Activated T-helper 2 cell treated with anti-CD3 and anti-CD28 coated beads, Interferon-gamma antibody, Interleukin-2, Interleukin-4, amounts not matched to agents 10 μg/mL and 5 μg/mL and 100 μg/mL, durations not matched to agents 14 hours and 24 hours and 36 hours (primary cell): ENCODE measurements at regions not wholly inside any gene's neighbourhood (a gene's known extent, or its start where the extent isn't known, plus 50 kb on each side); places are given as distances from the start of the nearest gene placed in this dataset.

Source experiments
- DNase-seq: peaks from one replicate; pipeline ENCODE4 v3.0.0; 2021; ENCODE audit warnings: low spot score
- H3K27ac Mint-ChIP-seq: one replicate; pipeline ENCODE4 v1.8.0; 2021; ENCODE audit warnings: mixed read lengths
- H3K27me3 Mint-ChIP-seq: one replicate; pipeline ENCODE4 v1.8.0; 2021; ENCODE audit warnings: low read depth, mixed read lengths
- H3K36me3 Mint-ChIP-seq: one replicate; pipeline ENCODE4 v1.8.0; 2021; ENCODE audit warnings: low read depth, mixed read lengths
- H3K4me1 Mint-ChIP-seq: one replicate; pipeline ENCODE4 v1.8.0; 2021; ENCODE audit warnings: low read depth, mixed read lengths
- H3K4me3 Mint-ChIP-seq: one replicate; pipeline ENCODE4 v1.8.0; 2021; ENCODE audit warnings: low read depth, mild to moderate bottlenecking, moderate library complexity, mixed read lengths
- H3K9me3 Mint-ChIP-seq: one replicate; pipeline ENCODE4 v1.8.0; 2021; ENCODE audit warnings: mixed read lengths
- intact Hi-C: fragments of 100-400 bp; cut with micrococcal nuclease; formaldehyde crosslinking; loops from one replicate; pipeline ENCODE4 v1.15.1; 2023

GRCh38 chr6:104226790-104227446 is 632.8 kb downstream of the HACE1 start:
- Mint-ChIP-seq H3K4me1 (no peaks in the 10 kb centered on the region), H3K4me3 (no peak overlapping the region), H3K36me3 (no peaks in the 10 kb centered on the region), H3K9me3 (no peaks in the 10 kb centered on the region), H3K27ac (no peak overlapping the region), H3K27me3 (no peaks in the 10 kb centered on the region)
- intact Hi-C loops = no loop called here
- no peak for DNase-seq

GRCh38 chr6:104218116-104218515 is 641.6 kb downstream of the HACE1 start:
- H3K9me3 Mint-ChIP-seq = no peaks in the 10 kb centered on the region
- intact Hi-C loops = no loop called here
- no peak overlapping the region for H3K27ac Mint-ChIP-seq
- H3K4me1 Mint-ChIP-seq = peaks cover 4% of the 10 kb centered on the region
- no peak for DNase-seq
- no peak overlapping the region for H3K4me3 Mint-ChIP-seq
- no peaks in the 10 kb centered on the region for H3K27me3 Mint-ChIP-seq
- H3K36me3 Mint-ChIP-seq = no peaks in the 10 kb centered on the region

- no peak for DNase-seq
- no peak overlapping the region for H3K4me3 Mint-ChIP-seq
- H3K27me3 Mint-ChIP-seq = no peaks in the 10 kb centered on the region
- H3K27ac Mint-ChIP-seq = no peak overlapping the region
- no peaks in the 10 kb centered on the region for H3K9me3 Mint-ChIP-seq
- intact Hi-C loops = no loop called here
- H3K4me1 Mint-ChIP-seq = peaks cover 4% of the 10 kb centered on the region
- H3K36me3 Mint-ChIP-seq = no peaks in the 10 kb centered on the region
These were observed 644.8 kb downstream of the HACE1 start for GRCh38 chr6:104214901-104215300.

GRCh38 chr6:104212977-104213668 is 646.6 kb downstream of the HACE1 start:
- no peaks in the 10 kb centered on the region for H3K9me3 Mint-ChIP-seq
- no peaks in the 10 kb centered on the region for H3K36me3 Mint-ChIP-seq
- no peaks in the 10 kb centered on the region for H3K27me3 Mint-ChIP-seq
- H3K4me3 Mint-ChIP-seq = no peak overlapping the region
- peaks cover under 1% of the 10 kb centered on the region for H3K4me1 Mint-ChIP-seq
- H3K27ac Mint-ChIP-seq = no peak overlapping the region
- intact Hi-C loops = no loop called here
- DNase-seq = no peak

GRCh38 chr6:104207635-104208034 is 652.1 kb downstream of the HACE1 start:
- H3K4me1 Mint-ChIP-seq = no peaks in the 10 kb centered on the region
- H3K4me3 Mint-ChIP-seq = no peak overlapping the region
- no peak for DNase-seq
- H3K27me3 Mint-ChIP-seq = no peaks in the 10 kb centered on the region
- H3K36me3 Mint-ChIP-seq = no peaks in the 10 kb centered on the region
- no peak overlapping the region for H3K27ac Mint-ChIP-seq
- no peaks in the 10 kb centered on the region for H3K9me3 Mint-ChIP-seq
- intact Hi-C loops = no loop called here

GRCh38 chr6:104201557-104201956 is 658.2 kb downstream of the HACE1 start:
- no peaks in the 10 kb centered on the region for H3K36me3 Mint-ChIP-seq
- intact Hi-C loops = no loop called here
- H3K4me1 Mint-ChIP-seq = no peaks in the 10 kb centered on the region

GRCh38 chr6:104187616-104188015 is 672.1 kb downstream of the HACE1 start:
- no peaks in the 10 kb centered on the region for H3K27me3 Mint-ChIP-seq
- no peak overlapping the region for H3K27ac Mint-ChIP-seq
- no peak for DNase-seq
- no peaks in the 10 kb centered on the region for H3K4me1 Mint-ChIP-seq
- H3K9me3 Mint-ChIP-seq = peaks cover 12% of the 10 kb centered on the region
- intact Hi-C loops = no loop called here
- no peak overlapping the region for H3K4me3 Mint-ChIP-seq
- H3K36me3 Mint-ChIP-seq = no peaks in the 10 kb centered on the region

More at GRCh38 chr6:104201557-104201956, 658.2 kb downstream of the HACE1 start:
- peaks cover 10% of the 10 kb centered on the region for H3K9me3 Mint-ChIP-seq
- no peak for DNase-seq
- no peak overlapping the region for H3K4me3 Mint-ChIP-seq
- H3K27me3 Mint-ChIP-seq = no peaks in the 10 kb centered on the region
- H3K27ac Mint-ChIP-seq = no peak overlapping the region

GRCh38 chr6:104186831-104187230 is 672.9 kb downstream of the HACE1 start:
- no peak overlapping the region for H3K27ac Mint-ChIP-seq
- H3K27me3 Mint-ChIP-seq = no peaks in the 10 kb centered on the region
- no peaks in the 10 kb centered on the region for H3K36me3 Mint-ChIP-seq
- DNase-seq = no peak
- H3K4me3 Mint-ChIP-seq = no peak overlapping the region
- intact Hi-C loops = no loop called here
- H3K4me1 Mint-ChIP-seq = no peaks in the 10 kb centered on the region
- H3K9me3 Mint-ChIP-seq = peaks cover 8% of the 10 kb centered on the region

GRCh38 chr6:104183816-104184435 is 675.8 kb downstream of the HACE1 start:
- intact Hi-C loops = no loop called here
- no peak overlapping the region for H3K4me3 Mint-ChIP-seq

GRCh38 chr6:104182811-104183210 is 676.9 kb downstream of the HACE1 start:
- DNase-seq = no peak
- Mint-ChIP-seq H3K27me3 (no peaks in the 10 kb centered on the region), H3K4me1 (no peaks in the 10 kb centered on the region), H3K4me3 (no peak overlapping the region), H3K27ac (no peak overlapping the region), H3K9me3 (no peaks in the 10 kb centered on the region), H3K36me3 (no peaks in the 10 kb centered on the region)
- intact Hi-C loops = no loop called here

More at GRCh38 chr6:104183816-104184435, 675.8 kb downstream of the HACE1 start:
- H3K9me3 Mint-ChIP-seq = no peaks in the 10 kb centered on the region
- H3K36me3 Mint-ChIP-seq = no peaks in the 10 kb centered on the region
- no peaks in the 10 kb centered on the region for H3K27me3 Mint-ChIP-seq
- no peaks in the 10 kb centered on the region for H3K4me1 Mint-ChIP-seq
- H3K27ac Mint-ChIP-seq = no peak overlapping the region
- no peak for DNase-seq

GRCh38 chr6:104173668-104174067 is 686.1 kb downstream of the HACE1 start:
- H3K4me1 Mint-ChIP-seq = no peaks in the 10 kb centered on the region
- H3K27me3 Mint-ChIP-seq = no peaks in the 10 kb centered on the region
- H3K4me3 Mint-ChIP-seq = no peak overlapping the region
- intact Hi-C loops = no loop called here
- H3K27ac Mint-ChIP-seq = no peak overlapping the region
- DNase-seq = no peak
- H3K36me3 Mint-ChIP-seq = no peaks in the 10 kb centered on the region
- H3K9me3 Mint-ChIP-seq = no peaks in the 10 kb centered on the region

GRCh38 chr6:104170401-104170800 is 689.3 kb downstream of the HACE1 start:
- Mint-ChIP-seq H3K27ac (no peak overlapping the region), H3K4me3 (no peak overlapping the region), H3K27me3 (no peaks in the 10 kb centered on the region), H3K36me3 (no peaks in the 10 kb centered on the region), H3K4me1 (no peaks in the 10 kb centered on the region), H3K9me3 (peaks cover 5% of the 10 kb centered on the region)
- no peak for DNase-seq
- intact Hi-C loops = no loop called here

GRCh38 chr6:104166055-104166668 is 693.6 kb downstream of the HACE1 start:
- no peak overlapping the region for H3K27ac Mint-ChIP-seq
- H3K4me1 Mint-ChIP-seq = no peaks in the 10 kb centered on the region
- DNase-seq = no peak
- H3K4me3 Mint-ChIP-seq = no peak overlapping the region
- H3K9me3 Mint-ChIP-seq = peaks cover 13% of the 10 kb centered on the region
- no peaks in the 10 kb centered on the region for H3K27me3 Mint-ChIP-seq
- no peaks in the 10 kb centered on the region for H3K36me3 Mint-ChIP-seq
- intact Hi-C loops = no loop called here
